Inflammatory macrophage treated with lipopolysaccharide for 1 hour (primary cell): ENCODE measurements at regions not wholly inside any gene's neighbourhood (a gene's known extent, or its start where the extent isn't known, plus 50 kb on each side); places are given as distances from the start of the nearest gene placed in this dataset.
"Not testable (repeated sequence)": the region's sequence is repeated elsewhere in the genome, so short reads cannot be mapped to it uniquely, and the experiment has no call there.

Experiments used
- DNase-seq, 2 donors: peaks; one replicate each; pipeline ENCODE4 v3.0.0-alpha.2; 2020 to 2022

DNA sequence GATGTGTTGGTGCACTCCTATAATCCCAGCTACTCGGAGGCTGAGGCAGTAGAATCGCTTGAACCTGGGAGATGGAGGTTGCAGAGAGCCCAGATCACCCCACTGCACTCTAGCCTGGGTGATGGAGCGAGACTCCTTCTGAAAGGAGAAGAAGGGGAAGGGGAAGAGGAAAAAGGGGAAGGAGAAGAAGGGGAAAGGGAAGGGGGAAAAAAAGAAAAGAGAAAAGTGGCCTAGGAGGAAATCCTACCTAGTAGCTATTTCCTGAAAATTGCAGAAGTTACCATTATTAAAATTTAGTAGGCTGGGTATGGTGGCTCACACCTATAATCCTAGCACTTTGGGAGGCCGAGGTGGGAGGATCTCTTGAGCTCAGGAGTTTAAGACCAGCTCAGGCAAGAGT is 67.4 kb downstream of the ARRDC3 start:
- DNase-seq, result no peak

DNA sequence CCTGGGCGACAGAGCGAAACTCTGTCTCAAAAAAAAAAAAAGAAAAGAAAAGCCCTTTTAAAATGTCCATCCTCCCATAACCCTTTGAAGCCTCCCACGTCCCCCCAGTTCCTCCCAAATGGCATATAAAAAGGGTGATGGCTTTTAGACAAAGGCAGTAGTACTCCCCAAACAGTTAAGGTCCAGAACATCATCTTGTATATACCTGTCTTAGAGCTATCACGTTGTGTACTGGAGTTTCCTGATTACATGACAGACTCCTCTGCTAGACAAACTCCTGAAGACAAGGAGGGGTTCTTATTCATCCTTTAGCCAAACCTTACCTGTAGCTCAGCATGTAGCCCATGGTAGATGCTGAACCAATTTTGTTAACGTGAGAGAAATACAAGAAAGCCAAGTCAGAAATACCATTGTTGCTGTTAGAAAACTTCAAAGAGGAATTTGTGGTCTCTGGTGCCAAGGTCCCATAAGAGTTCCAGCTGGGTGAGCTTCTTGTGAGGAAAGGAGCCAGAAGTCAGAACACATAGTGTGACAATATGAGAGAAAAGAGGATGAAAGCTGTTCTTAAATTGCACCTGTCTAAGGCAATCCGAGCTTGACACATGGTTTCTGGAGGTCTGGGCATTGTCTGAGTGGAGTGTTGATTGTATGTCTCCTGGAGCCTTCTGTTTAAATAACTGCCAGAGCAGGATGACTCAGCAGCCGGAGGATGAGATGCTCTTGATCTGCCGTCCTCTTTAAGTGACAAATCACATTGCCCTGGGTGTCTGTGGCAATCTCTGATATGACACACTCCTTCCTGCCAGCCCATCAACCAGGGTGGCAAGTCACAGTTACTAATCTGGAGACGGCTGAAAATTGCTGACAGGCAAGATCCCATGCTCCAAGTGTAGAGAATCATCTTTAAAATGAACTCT is 69.1 kb downstream of the ARRDC3 start:
- DNase-seq, result peak; percentile 93 to 99

DNA sequence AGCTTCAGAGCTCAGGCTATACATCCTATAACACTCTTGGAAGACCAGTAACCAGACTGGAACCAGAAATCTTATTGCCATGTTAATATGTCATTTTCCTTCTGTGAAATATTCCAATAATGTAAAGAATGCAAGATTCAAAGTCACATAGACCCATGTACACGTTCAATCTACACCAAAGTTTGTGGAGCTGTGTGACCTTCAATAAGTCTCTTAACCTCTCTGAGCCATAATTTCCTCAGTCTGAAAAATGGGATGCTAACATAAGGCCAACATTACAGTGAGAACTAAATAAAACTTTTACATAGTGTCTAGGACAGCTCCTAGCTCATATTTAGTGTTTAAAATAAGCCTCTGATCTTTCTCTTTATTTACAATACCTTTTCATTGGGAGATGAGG is 70.4 kb downstream of the ARRDC3 start:
- no peak for DNase-seq

- peak; percentile 91 to 95 for DNase-seq
These were observed 71.2 kb downstream of the ARRDC3 start for GRCh38 chr5:91311697-91312501.

DNA sequence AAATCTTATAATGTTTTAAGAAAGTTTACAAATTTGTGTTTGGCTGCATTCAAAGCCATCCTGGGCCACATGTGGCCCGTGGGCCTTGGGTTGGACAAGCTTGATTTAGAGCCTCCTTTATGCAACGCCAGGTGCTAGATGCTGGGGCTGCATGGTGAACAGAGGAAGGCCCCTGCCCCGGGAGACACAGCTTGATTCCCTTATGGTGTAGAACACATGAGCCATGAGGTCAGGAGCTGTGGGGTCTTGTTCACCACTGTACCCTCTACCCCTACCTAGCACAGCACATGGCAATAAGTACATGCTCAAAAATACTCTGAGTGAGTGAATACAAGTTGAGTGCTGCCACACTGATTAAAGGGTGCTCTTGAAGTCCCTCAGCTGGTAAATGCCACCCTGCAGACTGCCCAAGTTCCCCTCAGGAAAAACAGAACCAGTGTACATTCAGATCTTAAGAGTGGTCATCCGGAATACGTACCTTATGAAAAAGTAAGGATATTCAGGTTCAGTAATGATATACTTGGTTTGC is 71.9 kb downstream of the ARRDC3 start:
- DNase-seq, result no peak

- DNase-seq, result not testable (repeated sequence)
These were observed 75.0 kb downstream of the ARRDC3 start for GRCh38 chr5:91308157-91308556.

DNA sequence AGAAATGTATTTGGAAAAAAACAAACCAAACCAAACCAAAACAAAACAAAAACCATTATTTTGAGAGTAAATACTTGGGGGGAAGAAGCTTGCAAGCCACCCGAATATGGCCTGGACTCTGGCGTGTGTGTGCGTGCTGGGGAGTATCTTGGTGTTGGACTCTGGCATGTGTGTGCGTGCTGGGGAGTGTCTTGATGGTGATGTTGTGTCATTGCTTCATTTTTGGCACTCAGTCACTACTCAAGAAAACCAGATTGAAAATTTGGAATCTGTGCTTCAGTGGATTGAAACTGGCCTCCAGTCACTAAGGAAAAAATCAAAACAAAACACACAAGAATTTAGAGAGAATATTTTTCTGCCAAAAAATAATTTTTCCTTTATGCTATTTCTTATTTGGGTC is 76.1 kb downstream of the ARRDC3 start:
- no peak for DNase-seq

DNA sequence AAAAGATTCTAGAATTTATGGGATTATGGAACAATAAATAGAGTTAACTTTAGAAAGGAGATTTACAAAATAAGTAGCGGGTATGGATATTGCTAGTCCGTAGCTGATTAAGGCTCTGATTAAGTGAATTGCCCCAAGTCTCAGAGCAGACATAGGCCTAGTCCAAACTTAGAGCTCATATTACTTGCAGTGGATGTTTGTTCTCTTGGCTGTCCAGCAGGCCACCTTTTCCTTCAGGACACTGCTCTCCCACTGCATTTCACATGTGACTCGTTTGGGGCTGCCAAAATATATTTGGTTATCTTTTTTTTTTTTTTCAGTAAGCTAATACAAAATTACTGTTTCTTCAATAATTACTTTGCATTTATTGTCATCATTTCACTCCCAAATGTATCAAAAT is 76.6 kb downstream of the ARRDC3 start:
- DNase-seq, result no peak

DNA sequence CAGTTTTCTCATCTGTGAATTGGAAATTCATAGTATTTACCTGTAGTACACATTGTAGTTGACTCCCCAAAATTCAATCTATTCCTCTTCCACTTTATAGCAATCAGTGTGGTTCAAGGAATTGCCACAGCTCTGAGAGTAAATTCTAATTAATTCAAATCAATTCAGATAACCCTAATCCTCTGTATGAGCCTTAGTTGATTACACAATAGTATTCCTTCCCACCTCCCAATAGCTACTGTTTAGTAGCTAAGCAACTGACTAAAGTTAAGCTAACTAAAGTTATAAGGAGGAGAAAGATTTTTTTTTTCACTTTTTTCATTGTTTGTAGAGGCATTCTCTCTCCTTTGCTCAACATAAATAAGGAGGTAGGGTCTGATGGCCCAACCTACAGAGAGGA is 77.5 kb downstream of the ARRDC3 start:
- DNase-seq, result no peak

DNA sequence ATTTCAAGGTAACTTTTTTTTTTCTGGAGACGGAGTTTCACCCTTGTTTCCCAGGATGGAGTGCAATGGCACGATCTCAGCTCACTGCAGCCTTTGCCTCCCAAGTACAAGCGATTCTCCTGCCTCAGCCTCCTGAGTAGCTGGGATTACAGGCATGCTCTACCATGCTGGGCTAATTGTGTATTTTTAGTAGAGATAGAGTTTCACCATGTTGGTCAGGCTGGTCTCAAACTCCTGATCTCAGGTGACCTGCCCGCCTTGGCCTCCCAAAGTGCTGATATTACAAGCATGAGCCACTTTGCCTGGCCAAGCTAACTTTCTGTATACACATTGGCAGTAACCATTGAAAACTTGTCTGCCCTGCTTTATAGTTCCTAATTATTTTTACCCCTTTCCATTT is 79.1 kb downstream of the ARRDC3 start:
- not testable (repeated sequence) for DNase-seq

- no peak for DNase-seq
These were observed 80.2 kb downstream of the ARRDC3 start for GRCh38 chr5:91302958-91303357.

DNA sequence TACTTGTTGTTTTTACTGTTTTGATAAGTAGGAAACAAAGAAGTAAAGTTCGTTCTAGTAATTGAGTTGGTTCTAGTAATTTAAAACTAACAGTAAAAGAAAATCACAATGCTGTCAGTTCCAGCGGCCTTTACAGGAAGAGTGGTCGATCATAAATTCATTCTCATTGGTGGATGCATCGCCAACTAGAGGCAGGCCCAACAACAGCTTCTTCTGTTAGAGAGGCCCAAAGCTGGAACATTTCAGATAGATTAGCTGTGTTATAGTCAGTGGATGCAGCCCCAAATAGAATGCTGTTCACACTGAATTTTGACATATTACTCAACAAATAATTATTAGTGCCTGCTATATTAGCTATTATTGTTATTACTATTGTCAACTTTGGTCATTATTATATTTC is 80.8 kb downstream of the ARRDC3 start:
- DNase-seq, result no peak

DNA sequence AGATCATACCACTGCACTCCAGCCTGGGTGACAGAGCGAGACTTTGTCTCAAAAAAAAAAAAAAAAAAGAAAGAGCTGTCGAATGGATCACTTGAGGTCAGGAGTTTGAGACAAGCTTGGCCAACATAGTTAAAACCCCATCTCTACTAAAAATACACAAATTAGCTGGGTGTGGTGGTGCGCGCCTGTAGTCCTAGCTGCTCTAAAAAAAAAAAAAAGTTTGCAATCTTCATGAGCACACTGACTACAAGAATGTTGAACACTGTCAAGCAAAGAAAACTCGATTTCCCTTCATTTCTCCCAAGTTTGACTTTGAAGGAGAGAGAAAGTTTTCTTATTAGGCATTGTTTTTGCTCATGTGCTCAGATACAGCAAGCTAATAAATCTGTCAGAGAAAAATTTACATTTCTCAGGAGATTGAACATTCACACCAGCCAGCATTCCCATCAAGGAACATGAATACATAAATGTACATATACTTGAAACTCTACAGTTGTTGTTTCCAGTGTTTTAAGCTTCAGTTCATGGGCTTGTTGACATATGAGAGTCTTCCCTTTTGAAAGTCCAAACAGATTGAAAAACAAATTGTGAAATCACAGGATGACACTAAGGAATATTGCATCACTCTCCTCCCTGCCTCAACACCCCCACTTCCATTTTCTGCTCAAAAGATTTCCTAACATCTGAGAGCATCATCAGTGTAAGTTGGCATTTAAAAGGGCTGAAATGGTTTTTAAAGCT is 81.8 kb downstream of the ARRDC3 start:
- peak; percentile 93 to 97 for DNase-seq

DNA sequence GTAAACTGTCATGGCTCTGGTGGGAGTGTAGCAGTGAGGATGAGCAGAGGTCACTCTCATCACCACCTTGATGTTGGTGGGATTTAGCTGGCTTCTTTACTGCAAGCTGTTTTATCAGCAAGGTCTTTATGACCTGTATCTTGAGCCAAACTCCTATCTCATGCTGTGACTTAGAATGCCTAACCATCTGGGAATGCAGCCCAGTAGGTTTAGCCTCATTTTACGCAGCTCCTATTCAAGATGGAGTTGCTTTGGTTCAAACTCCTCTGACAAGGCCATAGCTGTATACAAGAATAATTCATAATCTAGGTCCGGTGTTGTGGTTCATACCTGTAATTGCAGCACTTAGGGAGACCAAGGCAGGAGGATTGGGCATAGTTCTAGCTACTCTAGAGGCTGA is 85.1 kb downstream of the ARRDC3 start:
- no peak for DNase-seq

- DNase-seq, result no peak
These were observed 86.4 kb downstream of the ARRDC3 start for GRCh38 chr5:91296674-91297143.

GRCh38 chr5:91296102-91296501 is 87.0 kb downstream of the ARRDC3 start:
- DNase-seq, result not testable (repeated sequence)

- no peak for DNase-seq
These were observed 90.0 kb downstream of the ARRDC3 start for GRCh38 chr5:91293131-91293530.

DNA sequence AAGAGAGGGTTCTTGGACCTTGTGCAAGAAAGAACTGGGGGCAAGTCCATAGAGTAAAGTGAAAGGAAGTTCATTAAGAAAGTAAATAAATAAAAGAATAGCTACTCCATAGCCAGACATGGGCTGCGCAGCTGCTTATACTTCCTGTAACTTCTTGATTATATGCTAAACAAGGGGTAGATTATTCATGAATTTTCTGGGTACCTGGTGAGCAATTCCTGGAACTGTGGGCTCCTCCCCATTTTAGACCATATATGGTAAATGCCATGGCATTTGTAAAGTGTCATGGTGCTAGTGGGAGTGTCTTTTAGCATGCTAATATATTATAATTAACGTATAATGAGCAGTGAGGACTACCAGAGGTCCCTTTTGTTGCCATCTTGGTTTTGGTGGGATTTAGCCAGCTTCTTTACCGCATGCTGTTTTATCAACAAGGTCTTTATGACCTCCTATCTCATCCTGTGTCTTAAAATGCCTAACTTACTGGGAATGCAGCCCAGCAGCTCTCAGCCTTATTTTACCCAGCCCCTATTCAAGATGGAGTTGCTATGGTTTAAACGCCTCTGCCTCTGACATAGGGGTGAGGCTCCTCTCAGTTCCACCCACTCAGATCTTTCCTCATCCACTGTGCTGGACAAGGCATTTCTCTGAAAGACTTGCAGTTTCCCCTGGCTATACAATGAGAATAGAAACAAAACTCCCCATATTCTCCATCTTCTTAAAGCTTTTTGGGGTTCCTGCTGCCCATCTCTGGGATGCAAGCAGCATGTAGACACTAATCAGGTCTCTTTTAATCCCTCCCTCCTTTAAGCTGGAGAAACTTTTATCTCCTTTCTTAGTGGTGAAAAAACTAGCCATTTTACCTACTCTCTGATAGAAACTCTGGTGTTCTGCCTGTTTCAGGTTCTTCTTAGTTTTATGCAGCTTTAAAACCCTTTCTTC is 91.2 kb downstream of the ARRDC3 start:
- DNase-seq, result peak; percentile 57 to 64

DNA sequence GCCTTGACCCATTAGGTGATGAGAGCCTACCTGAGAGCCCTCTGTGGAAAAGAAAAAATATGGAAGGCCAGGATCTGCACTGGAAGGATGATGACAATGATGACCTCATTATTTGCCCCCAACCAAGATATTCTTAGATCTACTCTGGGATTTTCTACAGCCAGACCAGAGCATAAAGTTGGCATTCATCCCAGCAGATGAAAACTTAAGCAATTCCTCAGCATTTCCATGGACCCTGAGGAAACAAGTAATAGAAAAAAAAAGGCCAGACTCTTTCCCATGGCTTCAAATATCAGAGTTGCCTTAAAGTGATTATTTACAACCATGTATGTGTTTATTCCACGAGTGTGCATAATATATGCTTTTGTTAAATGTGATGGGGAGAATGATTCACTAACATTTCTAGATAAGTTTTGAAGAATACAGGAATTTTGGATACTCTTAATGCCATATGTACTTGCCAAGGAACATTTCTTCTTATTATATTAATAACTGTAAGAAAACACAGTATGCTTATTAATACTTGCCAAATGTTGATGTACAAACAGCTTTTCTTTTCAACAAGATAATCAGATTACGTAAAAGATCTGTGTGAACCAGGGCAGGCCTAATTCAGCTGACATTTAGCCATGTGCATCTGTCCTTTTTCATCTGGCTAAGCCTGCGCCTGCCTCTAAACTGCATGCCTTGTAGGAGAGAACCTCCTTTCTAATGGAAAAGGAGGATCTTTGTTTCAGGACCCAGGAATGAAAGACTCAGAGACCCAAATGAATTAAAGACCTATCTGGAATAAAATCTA is 94.8 kb downstream of the ARRDC3 start:
- no peak for DNase-seq

DNA sequence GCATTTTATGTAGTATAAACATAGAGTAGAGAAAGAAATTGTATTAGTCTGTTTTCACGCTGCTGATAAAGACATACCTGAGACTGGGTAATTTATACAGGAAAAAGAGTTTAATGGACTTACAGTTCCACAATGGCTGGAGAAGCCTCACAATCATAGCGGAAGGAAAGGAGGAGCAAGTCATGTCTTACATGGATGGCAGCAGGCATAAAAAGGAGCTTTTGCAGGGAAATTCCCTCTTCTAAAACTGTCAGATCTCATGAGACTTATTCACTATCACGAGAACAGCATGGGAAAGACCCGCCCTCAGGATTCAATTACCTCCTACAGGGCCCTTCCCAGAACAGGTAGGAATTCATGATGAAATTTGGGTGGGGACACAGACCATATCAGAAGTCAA is 98.1 kb downstream of the ARRDC3 start:
- peak in 1 of 2 donors; percentile 48 for DNase-seq

GRCh38 chr5:91283899-91284298 is 99.2 kb downstream of the ARRDC3 start:
- peak in 1 of 2 donors; percentile 57 for DNase-seq
